Pancreas (tissue), 10 donors: ENCODE measurements at regions not wholly inside any gene's neighbourhood (a gene's known extent, or its start where the extent isn't known, plus 50 kb on each side); places are given as distances from the start of the nearest gene placed in this dataset.

Experiments used
- ATAC-seq, 4 donors: fragments of 200-7000 bp; cut with Tn5 transposase; one replicate each; pipeline versions ENCODE4 v1.8.0 to v1.9.1; 2020; ENCODE audit warnings: mild to moderate bottlenecking in 4 of 4, moderate library complexity in 4 of 4
- DNase-seq, 6 donors: peaks; one replicate each; pipeline ENCODE4 v3.0.0-alpha.2; 2020
- FAIRE-seq: peaks from 2 replicates; lab custom pipeline; 2012; peaks lifted over from hg19 to GRCh38; lab: Jason Lieb, UNC
- H3K27ac ChIP-seq, 4 donors: fragments of 200-600 bp; sonication (generic); 1 replicate in 3 of 4; 2 replicates in 1 of 4; pipeline versions ENCODE4 v1.5.0 to v1.8.0; 2020
- H3K27me3 ChIP-seq, 4 donors: fragments of 200-600 bp; one replicate each; pipeline ENCODE4 v1.8.0; 2021
- H3K36me3 ChIP-seq, 3 donors: fragments of 200-600 bp; sonication (generic) in 1 of 3; one replicate each; pipeline versions ENCODE4 v1.5.0 to v1.8.0; 2020 to 2021
- H3K4me1 ChIP-seq, 3 donors: fragments of 200-600 bp; one replicate each; pipeline ENCODE4 v1.8.0; 2021
- H3K4me3 ChIP-seq, 4 donors: fragments of 200-600 bp; sonication (generic) in 2 of 4; one replicate each; pipeline versions ENCODE4 v1.5.0 to v1.8.0; 2020 to 2021
- H3K9me3 ChIP-seq, 4 donors: fragments of 200-600 bp; one replicate each; pipeline ENCODE4 v1.8.0; 2021
- WGBS, 2 donors: extraction: QIAGEN DNeasy Blood & Tissue Kit; methylation state at CpG; one replicate each; pipeline ENCODE4 v1.1.7; 2013; 5-methylcytosine and 5-hydroxymethylcytosine counted together
- intact Hi-C, 3 donors: fragments of 100-400 bp; cut with DNase I; formaldehyde crosslinking; loops; one replicate each; pipeline versions ENCODE4 v1.11.1 to v1.14.2; 2022
- TF ChIP-seq, protein P1 (sequence below), 4 donors: fragments of 200-600 bp; sonication (generic) in 3 of 4; IDR thresholded peaks; one replicate each; pipeline versions ENCODE4 v1.5.0 to v1.8.0; 2021; ENCODE audit warnings: antibody characterized with exemption in 4 of 4
- donor health status: healthy with polysubstance abuse.
- donor health status: DM: no; HTN: no; CAD: no; lungs with moderate emphysema.
- donor health status: DM: no; HTN: no; CAD: no.
- donor health status: control.
- donor health status: control.
- donor health status: Bipolar disorder and iron deficiency.
- donor health status: DM: yes; HTN: yes; CAD: no.
- donor health status: DM: no; HTN: no; CAD: no.
- donor health status: DM: no; HTN: no; CAD: no.
- donor health status: DM: yes; HTN: yes; CAD: no.

- intact Hi-C loops, result no loop called here
- H3K9me3 ChIP-seq, result no peaks in the 10 kb centered on the region
- FAIRE-seq, result no peak
- no peak for DNase-seq
- TF ChIP-seq, protein P1, sequence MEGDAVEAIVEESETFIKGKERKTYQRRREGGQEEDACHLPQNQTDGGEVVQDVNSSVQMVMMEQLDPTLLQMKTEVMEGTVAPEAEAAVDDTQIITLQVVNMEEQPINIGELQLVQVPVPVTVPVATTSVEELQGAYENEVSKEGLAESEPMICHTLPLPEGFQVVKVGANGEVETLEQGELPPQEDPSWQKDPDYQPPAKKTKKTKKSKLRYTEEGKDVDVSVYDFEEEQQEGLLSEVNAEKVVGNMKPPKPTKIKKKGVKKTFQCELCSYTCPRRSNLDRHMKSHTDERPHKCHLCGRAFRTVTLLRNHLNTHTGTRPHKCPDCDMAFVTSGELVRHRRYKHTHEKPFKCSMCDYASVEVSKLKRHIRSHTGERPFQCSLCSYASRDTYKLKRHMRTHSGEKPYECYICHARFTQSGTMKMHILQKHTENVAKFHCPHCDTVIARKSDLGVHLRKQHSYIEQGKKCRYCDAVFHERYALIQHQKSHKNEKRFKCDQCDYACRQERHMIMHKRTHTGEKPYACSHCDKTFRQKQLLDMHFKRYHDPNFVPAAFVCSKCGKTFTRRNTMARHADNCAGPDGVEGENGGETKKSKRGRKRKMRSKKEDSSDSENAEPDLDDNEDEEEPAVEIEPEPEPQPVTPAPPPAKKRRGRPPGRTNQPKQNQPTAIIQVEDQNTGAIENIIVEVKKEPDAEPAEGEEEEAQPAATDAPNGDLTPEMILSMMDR (IDR thresholded peaks at IDR 0.05), result no peak
- H3K27me3 ChIP-seq, result no peaks in the 10 kb centered on the region
- no peaks in the 10 kb centered on the region for H3K36me3 ChIP-seq
- no peaks in the 10 kb centered on the region for H3K4me1 ChIP-seq
- H3K4me3 ChIP-seq, result no peak overlapping the region
- WGBS, 2 donors, result 33 to 34% methylated on average over 4 of the region's 4 CpGs
- H3K27ac ChIP-seq, result no peak overlapping the region
- no peak for ATAC-seq
Measured at GRCh38 chr18:25662272-25662671, 310.3 kb upstream of the ZNF521 start.

DNA sequence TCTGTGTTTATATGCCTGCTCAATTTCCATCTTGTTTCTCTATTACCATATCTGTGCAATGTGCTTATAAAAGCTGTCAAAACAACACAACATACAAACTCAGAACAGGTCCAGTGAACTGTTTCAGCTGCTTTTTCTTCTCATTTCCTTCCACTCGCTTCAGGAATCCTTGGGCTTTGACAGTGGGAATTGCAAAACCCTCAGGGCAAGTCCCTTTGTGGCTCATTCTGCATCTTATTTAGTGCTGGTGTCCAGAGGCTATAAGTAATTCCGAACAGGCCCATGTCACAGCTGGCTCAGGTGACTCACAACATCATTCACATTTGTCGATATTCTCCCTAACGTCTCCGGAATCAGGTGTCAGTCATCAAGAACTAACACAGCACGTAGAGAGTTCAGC, 309.9 kb upstream of the ZNF521 start:
- no peak for DNase-seq
- FAIRE-seq, result no peak

GRCh38 chr18:25659541-25659940, 307.6 kb upstream of the ZNF521 start:
- Histone ChIP-seq H3K4me1 (no peaks in the 10 kb centered on the region), H3K9me3 (no peaks in the 10 kb centered on the region), H3K27ac (no peak overlapping the region), H3K36me3 (no peaks in the 10 kb centered on the region), H3K4me3 (no peak overlapping the region), H3K27me3 (no peaks in the 10 kb centered on the region)
- TF ChIP-seq, protein P1 (IDR thresholded peaks at IDR 0.05), result no peak
- WGBS, 2 donors, result 69 to 71% methylated on average over 6 of the region's 6 CpGs
- DNase-seq (no peak), ATAC-seq (no peak), FAIRE-seq (no peak)
- intact Hi-C loops, result no loop called here

More for the DNA sequence above, 309.9 kb upstream of the ZNF521 start:
- TF ChIP-seq, protein P1 (IDR thresholded peaks at IDR 0.05), result no peak
- H3K36me3 ChIP-seq, result no peaks in the 10 kb centered on the region
- WGBS, 2 donors, result 47 to 61% methylated on average over 6 of the region's 6 CpGs
- no peak for ATAC-seq
- no peaks in the 10 kb centered on the region for H3K9me3 ChIP-seq
- no peaks in the 10 kb centered on the region for H3K27me3 ChIP-seq
- H3K4me3 ChIP-seq, result no peak overlapping the region
- H3K27ac ChIP-seq, result no peak overlapping the region
- intact Hi-C loops, result no loop called here
- H3K4me1 ChIP-seq, result no peaks in the 10 kb centered on the region

- no peak for FAIRE-seq
- no peak overlapping the region for H3K27ac ChIP-seq
- no peaks in the 10 kb centered on the region for H3K9me3 ChIP-seq
- no peaks in the 10 kb centered on the region for H3K36me3 ChIP-seq
- TF ChIP-seq, protein P1 (IDR thresholded peaks at IDR 0.05), result no peak
- no peaks in the 10 kb centered on the region for H3K4me1 ChIP-seq
- WGBS, 2 donors, result 35 to 48% methylated on average over 4 of the region's 4 CpGs
- DNase-seq, result no peak
- intact Hi-C loops, result no loop called here
- H3K4me3 ChIP-seq, result no peak overlapping the region
- H3K27me3 ChIP-seq, result no peaks in the 10 kb centered on the region
- ATAC-seq, result no peak
Measured at GRCh38 chr18:25658476-25658875, 306.5 kb upstream of the ZNF521 start.

GRCh38 chr18:25651553-25651952, 299.6 kb upstream of the ZNF521 start:
- DNase-seq, result no peak
- H3K4me3 ChIP-seq, result no peak overlapping the region
- intact Hi-C loops, result no loop called here
- H3K4me1 ChIP-seq, result no peaks in the 10 kb centered on the region
- H3K36me3 ChIP-seq, result no peaks in the 10 kb centered on the region
- TF ChIP-seq, protein P1 (IDR thresholded peaks at IDR 0.05), result no peak
- no peak overlapping the region for H3K27ac ChIP-seq
- no peak for FAIRE-seq
- WGBS, 2 donors, result 73 to 84% methylated on average over 1 of the region's 1 CpG
- H3K27me3 ChIP-seq, result no peaks in the 10 kb centered on the region
- no peaks in the 10 kb centered on the region for H3K9me3 ChIP-seq
- ATAC-seq, result no peak
